Tibial nerve (tissue), 4 donors: ENCODE measurements at regions not wholly inside any gene's neighbourhood (a gene's known extent, or its start where the extent isn't known, plus 50 kb on each side); places are given as distances from the start of the nearest gene placed in this dataset.

Experiments
- DNase-seq, 2 donors: peaks; one replicate each; pipeline ENCODE4 v3.0.0-alpha.2; 2019; ENCODE audit warnings: low spot score in 2 of 2
- H3K27ac ChIP-seq, 4 donors: fragments of 200-600 bp; sonication (generic) in 3 of 4; one replicate each; pipeline ENCODE4 v1.5.1; 2017 to 2019; ENCODE audit warnings: mild to moderate bottlenecking in 1 of 4
- H3K27me3 ChIP-seq, 2 donors: fragments of 200-600 bp; sonication (generic) in 1 of 2; one replicate each; pipeline versions ENCODE4 v1.5.1 to v1.6.0; 2017 to 2019
- H3K36me3 ChIP-seq, 3 donors: fragments of 200-600 bp; sonication (generic); one replicate each; pipeline ENCODE4 v1.5.1; 2018 to 2019
- H3K4me1 ChIP-seq, 4 donors: fragments of 200-600 bp; sonication (generic) in 3 of 4; one replicate each; pipeline ENCODE4 v1.5.1; 2017 to 2019
- H3K4me3 ChIP-seq, 4 donors: fragments of 200-600 bp; sonication (generic) in 3 of 4; one replicate each; pipeline ENCODE4 v1.5.1; 2017 to 2019; ENCODE audit warnings: mild to moderate bottlenecking in 1 of 4, moderate library complexity in 1 of 4
- H3K9me3 ChIP-seq, 4 donors: fragments of 200-600 bp; sonication (generic) in 3 of 4; one replicate each; pipeline ENCODE4 v1.5.1; 2017 to 2019
- CTCF ChIP-seq, 5 experiments: fragments of 200-600 bp in 3 of 5; fragments of 450-650 bp in 2 of 5; sonication (generic) in 3 of 5; IDR thresholded peaks; one replicate each; pipeline ENCODE4 v1.5.1; 2016 to 2019; ENCODE audit warnings: antibody characterized with exemption in 5 of 5, mild to moderate bottlenecking in 3 of 5, moderate library complexity in 2 of 5
- EP300 ChIP-seq, 2 donors: sonication (generic); formaldehyde crosslinking; IDR thresholded peaks; one replicate each; pipeline ENCODE4 v1.6.1; 2017; ENCODE audit warnings: antibody characterized with exemption in 2 of 2, mild to moderate bottlenecking in 1 of 2
- POLR2A ChIP-seq, 2 donors: fragments of 450-650 bp; IDR thresholded peaks; one replicate each; pipeline ENCODE4 v1.6.1; 2017; ENCODE audit warnings: antibody characterized with exemption in 2 of 2, mild to moderate bottlenecking in 2 of 2, moderate library complexity in 2 of 2
- WGBS, 2 donors: methylation state at CpG; one replicate each; pipeline ENCODE4 v1.1.5; 2018; 5-methylcytosine and 5-hydroxymethylcytosine counted together

- Histone ChIP-seq H3K36me3 (no peaks in the 10 kb centered on the region), H3K27ac (no peak overlapping the region), H3K4me1 (no peaks in the 10 kb centered on the region), H3K9me3 (peaks cover 0 to 4% (median 0%) of the 10 kb centered on the region in 4 donors), H3K27me3 (no peaks in the 10 kb centered on the region), H3K4me3 (no peak overlapping the region)
- 73 to 77% methylated on average over 2 of the region's 2 CpGs for WGBS, 2 donors
- no peak for TF ChIP-seq EP300 (IDR thresholded peaks at IDR 0.05)
- no peak for TF ChIP-seq CTCF (IDR thresholded peaks at IDR 0.05)
- no peak for TF ChIP-seq POLR2A (IDR thresholded peaks at IDR 0.05)
- no peak for DNase-seq
Observed at GRCh38 chr15:37536967-37537605, 397.4 kb upstream of the TMCO5A start.

GRCh38 chr15:37537802-37538201 lies 396.6 kb upstream of the TMCO5A start:
- no peak overlapping the region for H3K27ac ChIP-seq
- no peaks in the 10 kb centered on the region for H3K27me3 ChIP-seq
- H3K9me3 ChIP-seq: peaks cover 0 to 4% (median 0%) of the 10 kb centered on the region in 4 donors
- no peak for TF ChIP-seq EP300 (IDR thresholded peaks at IDR 0.05)
- TF ChIP-seq CTCF (IDR thresholded peaks at IDR 0.05): no peak
- no peak for TF ChIP-seq POLR2A (IDR thresholded peaks at IDR 0.05)
- no peak overlapping the region for H3K4me3 ChIP-seq
- no peaks in the 10 kb centered on the region for H3K36me3 ChIP-seq
- H3K4me1 ChIP-seq: no peaks in the 10 kb centered on the region
- 69 to 97% methylated on average over 1 of the region's 1 CpG for WGBS, 2 donors
- DNase-seq: no peak

GRCh38 chr15:37548116-37548515 lies 386.3 kb upstream of the TMCO5A start:
- no peaks in the 10 kb centered on the region for H3K4me1 ChIP-seq
- no peak for DNase-seq
- no peaks in the 10 kb centered on the region for H3K9me3 ChIP-seq
- no peak overlapping the region for H3K4me3 ChIP-seq
- H3K36me3 ChIP-seq: no peaks in the 10 kb centered on the region
- no peaks in the 10 kb centered on the region for H3K27me3 ChIP-seq
- 95 to 97% methylated on average over 1 of the region's 1 CpG for WGBS, 2 donors
- no peak overlapping the region for H3K27ac ChIP-seq
- TF ChIP-seq POLR2A (IDR thresholded peaks at IDR 0.05) (no peak), CTCF (IDR thresholded peaks at IDR 0.05) (no peak), EP300 (IDR thresholded peaks at IDR 0.05) (no peak)

GRCh38 chr15:37550360-37551024 lies 383.9 kb upstream of the TMCO5A start:
- H3K27ac ChIP-seq: no peak overlapping the region
- no peaks in the 10 kb centered on the region for H3K9me3 ChIP-seq
- H3K4me3 ChIP-seq: no peak overlapping the region
- H3K27me3 ChIP-seq: no peaks in the 10 kb centered on the region
- 85 to 90% methylated on average over 10 to 17 of the region's 17 CpGs for WGBS, 2 donors
- no peaks in the 10 kb centered on the region for H3K36me3 ChIP-seq
- no peaks in the 10 kb centered on the region for H3K4me1 ChIP-seq
- no peak for DNase-seq
- TF ChIP-seq POLR2A (IDR thresholded peaks at IDR 0.05): no peak
- no peak for TF ChIP-seq EP300 (IDR thresholded peaks at IDR 0.05)
- no peak for TF ChIP-seq CTCF (IDR thresholded peaks at IDR 0.05)

- Histone ChIP-seq H3K4me3 (no peak overlapping the region), H3K27me3 (no peaks in the 10 kb centered on the region)
Observed at GRCh38 chr15:37572401-37572800, 362.0 kb upstream of the TMCO5A start.

More at GRCh38 chr15:37572401-37572800, 362.0 kb upstream of the TMCO5A start:
- H3K4me1 ChIP-seq: no peaks in the 10 kb centered on the region
- no peak overlapping the region for H3K27ac ChIP-seq
- no peaks in the 10 kb centered on the region for H3K36me3 ChIP-seq
- no peak for DNase-seq
- WGBS, 2 donors: 45 to 65% methylated on average over 2 of the region's 2 CpGs
- no peaks in the 10 kb centered on the region for H3K9me3 ChIP-seq
- TF ChIP-seq POLR2A (IDR thresholded peaks at IDR 0.05) (no peak), CTCF (IDR thresholded peaks at IDR 0.05) (no peak), EP300 (IDR thresholded peaks at IDR 0.05) (no peak)
